Non-pigmented ciliary epithelial cell (primary cell): ENCODE measurements at regions not wholly inside any gene's neighbourhood (a gene's known extent, or its start where the extent isn't known, plus 50 kb on each side); places are given as distances from the start of the nearest gene placed in this dataset.
"Not testable (repeated sequence)": the region's sequence is repeated elsewhere in the genome, so short reads cannot be mapped to it uniquely, and the experiment has no call there.

ENCODE experiments used
- DNase-seq: peaks from one replicate; pipeline ENCODE4 v3.0.0-alpha.2; 2010; ENCODE audit warnings: low read depth

- DNase-seq, result no peak
Observed at GRCh38 chr7:35909870-35910357, 109.1 kb downstream of the SEPTIN7 start.

DNA sequence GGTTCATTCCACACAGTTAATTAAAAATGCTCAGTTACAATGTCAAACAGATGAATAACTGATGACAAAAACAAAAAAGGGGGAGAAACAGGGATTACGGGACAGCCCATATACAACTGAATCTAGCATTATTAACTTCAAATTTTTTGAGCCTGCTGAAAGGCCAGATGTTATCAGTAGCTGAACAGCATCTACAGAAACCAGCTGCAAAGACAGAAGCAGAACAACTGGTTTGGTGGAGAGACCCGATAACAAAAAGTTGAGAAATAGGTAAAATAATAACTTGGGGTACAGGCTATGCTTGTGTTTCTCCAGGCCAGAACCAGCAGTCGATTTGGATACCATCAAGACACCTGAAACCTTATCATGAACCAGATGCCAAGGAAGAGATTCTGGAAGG lies 109.8 kb downstream of the SEPTIN7 start:
- not testable (repeated sequence) for DNase-seq

- not testable (repeated sequence) for DNase-seq
Observed at GRCh38 chr7:35913350-35913749, 112.5 kb downstream of the SEPTIN7 start.

GRCh38 chr7:35914214-35914613 lies 113.4 kb downstream of the SEPTIN7 start:
- not testable (repeated sequence) for DNase-seq

- not testable (repeated sequence) for DNase-seq
Observed at GRCh38 chr7:35915247-35915955, 114.5 kb downstream of the SEPTIN7 start.

- DNase-seq, result not testable (repeated sequence)
Observed at GRCh38 chr7:35918217-35918616, 117.4 kb downstream of the SEPTIN7 start.

DNA sequence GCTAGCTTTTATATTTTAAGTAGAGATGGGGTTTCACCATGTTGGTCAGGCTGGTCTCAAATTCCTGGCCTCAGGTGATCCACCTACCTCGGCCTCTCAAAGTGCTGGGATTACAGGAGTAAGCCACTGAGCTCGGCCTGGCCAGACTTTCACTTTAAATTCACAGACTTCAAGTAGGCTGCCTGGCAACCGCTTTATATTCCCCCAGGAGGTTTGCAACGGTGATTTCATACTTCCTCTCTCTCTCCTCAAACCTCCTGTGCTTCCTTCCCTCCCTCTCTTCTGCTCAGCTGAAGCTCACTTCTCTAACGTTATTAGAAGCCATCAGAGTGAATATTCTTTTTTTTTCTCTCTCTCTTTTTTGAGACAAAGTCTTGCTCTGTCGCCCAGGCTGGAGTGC lies 118.8 kb downstream of the SEPTIN7 start:
- not testable (repeated sequence) for DNase-seq

GRCh38 chr7:35921338-35921737 lies 120.5 kb downstream of the SEPTIN7 start:
- not testable (repeated sequence) for DNase-seq

DNA sequence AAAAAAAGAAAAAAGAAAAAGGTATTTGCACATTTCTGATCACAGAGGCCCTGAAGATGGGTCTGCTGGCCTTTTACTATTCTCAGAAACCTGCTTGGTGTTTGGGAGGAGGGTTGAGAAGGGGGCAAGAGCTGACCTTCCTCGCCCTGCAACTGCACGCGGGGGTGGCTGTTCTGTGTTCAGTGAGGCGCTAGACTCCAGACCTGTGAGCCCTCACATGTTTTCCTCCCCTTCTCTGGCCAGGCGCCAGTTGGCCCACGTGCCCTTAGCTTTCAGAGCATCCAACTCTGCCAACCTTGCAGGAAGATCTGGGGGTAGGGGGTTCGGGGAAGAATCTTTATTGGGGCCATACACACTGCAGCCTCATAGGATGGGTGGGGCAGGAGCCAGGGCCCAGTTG lies 123.8 kb downstream of the SEPTIN7 start:
- DNase-seq, result not testable (repeated sequence)

- not testable (repeated sequence) for DNase-seq
Observed at GRCh38 chr7:35926966-35927365, 126.1 kb downstream of the SEPTIN7 start.

DNA sequence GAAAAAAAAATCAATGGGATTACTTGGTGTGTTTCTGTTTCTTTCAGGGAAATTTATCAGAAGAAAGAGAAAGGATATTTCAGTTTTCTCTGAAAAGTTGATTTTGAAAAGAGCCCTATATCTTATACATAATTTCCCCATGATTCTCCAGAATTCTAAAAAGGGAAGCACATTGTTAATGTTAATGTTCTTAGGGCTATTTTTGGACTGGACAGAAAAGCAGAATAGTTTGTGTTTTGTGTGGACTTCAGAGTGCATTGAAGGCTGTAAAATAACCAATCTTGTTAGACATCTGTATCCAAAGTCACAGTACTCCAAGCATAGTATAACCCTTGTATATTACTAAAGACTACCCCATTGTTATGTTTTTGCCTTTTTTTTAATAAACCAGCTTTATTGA lies 130.3 kb downstream of the SEPTIN7 start:
- not testable (repeated sequence) for DNase-seq

- not testable (repeated sequence) for DNase-seq
Observed at GRCh38 chr7:35931551-35931950, 130.7 kb downstream of the SEPTIN7 start.

- not testable (repeated sequence) for DNase-seq
Observed at GRCh38 chr7:35940695-35941094, 139.8 kb downstream of the SEPTIN7 start.

DNA sequence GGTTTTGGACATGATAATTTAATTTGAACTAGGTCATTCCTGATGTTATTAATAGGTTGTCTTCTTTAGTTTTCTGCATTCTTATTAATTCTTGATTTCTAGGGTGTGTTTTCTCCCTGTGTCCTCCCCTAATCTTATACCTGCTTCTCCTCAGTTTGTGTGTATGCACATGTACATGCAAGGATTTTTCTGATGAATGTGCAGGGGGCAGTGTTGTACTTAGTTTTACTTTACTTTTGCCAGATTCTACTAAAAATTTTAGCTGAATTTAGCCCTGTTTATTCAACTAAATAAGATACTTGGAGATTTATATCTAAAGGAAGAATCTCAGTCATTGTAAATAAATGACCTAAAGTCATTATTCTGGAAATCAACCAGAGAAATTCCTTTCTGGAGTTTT lies 144.8 kb downstream of the SEPTIN7 start:
- not testable (repeated sequence) for DNase-seq

DNA sequence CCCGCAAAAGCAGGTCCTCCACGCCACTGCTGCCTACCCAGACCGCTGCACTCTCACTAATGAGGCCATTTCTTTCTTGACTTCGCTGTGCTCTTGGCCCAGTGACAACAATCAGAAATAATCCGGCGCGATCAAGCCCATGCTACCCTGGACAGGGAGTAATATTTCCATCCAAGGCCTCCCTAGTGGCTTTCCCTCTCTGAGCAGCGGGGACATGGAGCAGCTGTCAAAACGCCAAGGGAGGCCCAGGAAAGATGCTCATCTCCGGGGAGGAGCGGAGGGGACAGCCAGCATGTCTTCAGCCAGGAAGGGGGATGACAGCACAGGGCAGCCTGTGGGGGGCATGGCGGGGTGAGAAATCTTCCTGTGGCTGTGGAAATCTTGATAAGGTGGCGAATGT lies 154.9 kb downstream of the SEPTIN7 start:
- not testable (repeated sequence) for DNase-seq

- DNase-seq, result not testable (repeated sequence)
Observed at GRCh38 chr7:35956988-35957387, 156.1 kb downstream of the SEPTIN7 start.

DNA sequence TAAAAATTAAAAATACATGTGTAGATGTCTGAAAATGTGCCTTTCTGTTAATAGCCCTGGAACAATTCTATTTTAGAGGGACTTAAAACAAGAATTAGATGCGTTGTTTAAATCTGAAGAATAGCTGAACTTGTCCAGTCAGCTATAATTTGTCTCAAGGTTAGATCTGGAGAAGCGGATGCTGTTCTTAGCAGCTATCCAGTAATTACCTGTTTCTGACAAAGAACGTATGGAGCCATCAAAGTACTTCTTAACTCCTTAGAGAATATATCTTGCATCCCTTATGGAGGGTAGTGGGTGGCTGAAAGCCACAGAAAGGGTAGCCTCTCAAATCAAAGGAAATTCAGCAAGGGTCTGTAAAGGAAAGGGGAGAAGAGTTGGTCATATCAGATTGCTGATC lies 160.4 kb downstream of the SEPTIN7 start:
- not testable (repeated sequence) for DNase-seq

GRCh38 chr7:35962607-35963006 lies 161.8 kb downstream of the SEPTIN7 start:
- DNase-seq, result not testable (repeated sequence)

DNA sequence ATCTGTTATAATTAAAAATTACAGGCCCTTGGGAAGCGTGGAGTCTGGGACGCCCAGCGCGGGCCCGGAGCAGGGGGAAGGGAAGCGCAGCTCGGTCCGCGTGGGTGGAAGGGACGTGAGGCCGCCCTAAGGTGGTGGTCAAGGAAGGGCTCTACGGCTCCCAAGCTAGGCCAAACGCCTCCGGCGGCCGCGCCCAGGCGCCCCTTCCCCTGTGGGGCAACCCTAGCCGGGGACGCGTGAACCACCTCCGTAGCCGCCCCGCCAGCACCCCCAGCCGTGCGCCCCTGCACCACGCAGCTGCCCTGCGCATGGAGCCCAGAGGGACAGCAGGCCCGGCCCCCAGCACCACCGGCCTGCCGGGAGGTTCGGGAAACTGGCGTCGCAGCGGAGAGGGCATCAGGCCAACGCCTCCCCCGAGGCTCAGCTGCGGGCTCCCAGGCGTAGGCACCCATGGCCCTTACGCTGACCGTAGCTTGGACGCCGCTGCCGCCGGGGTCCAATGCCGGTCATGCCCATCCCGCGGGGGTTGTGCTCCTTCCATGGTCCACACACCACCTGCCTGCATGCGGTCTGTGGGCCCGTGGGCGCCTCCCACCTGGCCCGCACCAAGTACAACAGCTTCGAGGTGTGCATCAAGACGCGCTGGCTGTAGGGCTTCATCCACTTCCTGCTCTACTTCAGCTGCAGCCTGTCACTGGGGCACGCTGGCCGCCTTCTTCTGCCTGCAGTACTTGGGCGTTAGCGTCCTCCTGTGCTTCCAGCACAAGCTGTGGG lies 166.7 kb downstream of the SEPTIN7 start:
- no peak for DNase-seq

DNA sequence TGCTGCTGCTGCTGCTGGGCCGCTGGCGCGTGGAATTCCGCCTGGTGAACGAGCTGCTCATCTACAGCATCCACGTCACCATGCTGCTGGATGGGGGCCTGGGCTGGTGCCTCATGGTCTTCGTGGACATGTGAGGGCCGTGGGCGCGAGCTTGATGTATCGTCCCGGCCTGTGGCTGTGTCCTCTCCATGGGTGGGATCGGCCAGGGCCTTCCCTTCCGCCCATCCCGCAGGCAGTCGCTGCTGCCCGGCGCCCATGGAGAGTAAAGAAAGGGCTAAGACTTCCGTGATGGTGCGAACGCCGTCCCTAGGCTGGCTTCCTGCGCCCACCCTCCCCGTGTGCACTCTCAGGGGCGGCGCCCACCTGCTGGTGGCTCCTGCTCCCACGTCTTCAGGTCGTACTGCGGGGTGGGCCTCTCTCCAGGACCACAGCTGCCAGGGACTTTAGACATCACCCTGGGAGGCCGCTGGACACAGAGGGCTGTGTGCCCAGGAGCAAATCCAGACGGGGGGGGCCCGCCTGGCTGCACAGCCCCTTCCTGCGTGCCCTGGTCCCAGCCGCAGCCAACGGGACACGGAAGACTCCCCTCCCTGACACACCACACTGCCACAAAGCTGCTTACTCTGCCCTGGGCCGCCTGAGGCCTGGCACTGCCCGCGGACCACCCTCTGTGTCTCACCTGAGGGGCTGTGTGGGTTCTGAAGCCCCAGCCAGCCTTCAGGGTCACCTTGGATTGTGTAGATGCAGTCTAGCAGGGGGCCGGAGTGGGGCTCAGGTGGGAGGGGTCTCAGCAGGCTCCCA lies 167.5 kb downstream of the SEPTIN7 start:
- DNase-seq, result no peak

DNA sequence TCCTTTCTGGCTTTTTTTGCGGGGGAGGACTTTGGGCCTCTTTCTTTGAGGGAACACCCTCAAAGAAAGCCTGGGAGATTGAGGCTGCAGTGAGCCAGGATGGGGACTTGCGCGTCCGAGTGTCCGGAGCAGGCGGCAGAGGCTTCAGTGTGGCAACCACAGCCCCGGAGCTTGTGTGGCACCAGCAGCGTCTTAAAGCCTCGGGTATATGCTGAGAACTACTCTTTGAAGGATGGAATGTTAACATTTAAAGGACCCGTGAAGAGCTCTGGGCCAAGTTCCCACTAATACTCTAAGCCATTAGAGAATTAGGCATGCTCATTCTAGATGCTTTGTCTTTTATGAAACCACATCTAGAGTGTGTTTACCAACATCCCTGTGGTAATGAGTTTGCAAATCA lies 168.2 kb downstream of the SEPTIN7 start:
- no peak for DNase-seq

GRCh38 chr7:35970458-35970857 lies 169.6 kb downstream of the SEPTIN7 start:
- no peak for DNase-seq
